IPS DF 4.7 (cell line): ENCODE measurements at regions not wholly inside any gene's neighbourhood (a gene's known extent, or its start where the extent isn't known, plus 50 kb on each side); places are given as distances from the start of the nearest gene placed in this dataset.
"Not testable (repeated sequence)": the region's sequence is repeated elsewhere in the genome, so short reads cannot be mapped to it uniquely, and the experiment has no call there.

Experiments
- DNase-seq: peaks from one replicate; pipeline ENCODE4 v3.0.0-alpha.2; 2013; ENCODE audit warnings: low spot score; ENCODE audit errors: extremely low read depth

DNA sequence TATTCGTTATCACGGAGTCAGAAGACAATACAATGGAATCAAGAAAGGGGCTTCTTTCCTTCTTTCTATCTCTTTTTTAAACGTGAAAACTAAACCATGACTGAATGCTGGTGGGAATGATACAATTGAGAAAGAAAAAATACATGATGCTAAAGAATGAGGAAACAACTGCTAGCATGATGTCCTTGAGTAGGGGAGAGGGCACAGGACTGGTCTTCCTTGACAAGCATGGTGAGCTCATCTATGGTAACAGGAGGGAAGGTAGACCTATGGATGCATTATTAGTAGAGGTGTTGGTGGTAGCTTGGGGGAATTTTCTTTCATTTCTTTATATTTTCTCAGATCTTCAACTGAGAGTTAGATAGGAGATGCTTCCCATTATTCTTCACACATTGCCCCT lies 88.9 kb upstream of the COL1A2 start:
- no peak for DNase-seq

DNA sequence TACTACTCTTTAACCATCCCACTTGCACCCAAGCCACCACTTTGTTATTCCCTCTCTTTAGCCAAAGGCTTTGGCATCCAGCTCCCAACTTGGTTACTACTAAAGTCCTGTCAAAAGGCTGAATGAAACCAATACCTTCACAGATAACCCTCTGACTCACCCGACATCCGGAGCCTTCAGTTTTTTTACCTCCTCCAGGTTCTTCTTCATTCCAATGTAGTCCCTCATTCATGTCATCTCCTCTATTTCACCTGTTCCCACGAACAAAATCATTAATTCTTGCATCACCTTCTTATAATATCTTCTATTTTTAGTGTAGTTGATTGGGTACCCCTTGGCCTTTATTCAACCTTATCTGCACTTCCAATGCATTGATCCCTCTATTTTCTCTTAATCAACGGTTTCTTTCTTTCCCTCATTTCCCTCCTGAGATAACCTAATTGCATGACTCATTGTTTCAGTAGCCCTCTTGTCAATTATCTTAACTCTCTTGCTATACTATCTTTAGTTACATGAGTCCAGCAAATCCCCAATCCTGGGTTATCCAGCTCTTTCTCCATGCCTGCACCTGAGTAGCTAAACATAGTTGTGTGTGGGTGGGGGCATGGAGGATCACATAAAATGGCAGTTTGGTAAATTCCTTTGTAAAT lies 87.2 kb upstream of the COL1A2 start:
- no peak for DNase-seq

DNA sequence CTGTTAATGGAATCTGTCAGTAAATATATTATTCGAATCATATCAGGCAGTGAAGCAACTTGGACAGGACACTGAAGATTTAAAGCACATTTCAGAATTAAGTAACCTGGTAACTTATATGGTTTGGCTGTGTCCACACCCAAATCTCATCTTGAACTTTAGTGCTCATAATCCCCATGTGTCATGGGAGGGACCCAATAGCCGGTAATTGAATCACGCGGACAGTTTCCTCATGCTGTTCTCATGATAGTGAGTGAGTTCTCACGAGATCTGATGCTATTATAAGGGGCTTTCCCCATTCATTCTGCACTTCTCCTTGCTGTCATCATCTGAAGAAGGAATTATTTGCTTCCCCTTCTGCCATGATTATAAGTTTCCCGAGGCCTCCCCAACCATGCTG lies 83.2 kb upstream of the COL1A2 start:
- no peak for DNase-seq

DNA sequence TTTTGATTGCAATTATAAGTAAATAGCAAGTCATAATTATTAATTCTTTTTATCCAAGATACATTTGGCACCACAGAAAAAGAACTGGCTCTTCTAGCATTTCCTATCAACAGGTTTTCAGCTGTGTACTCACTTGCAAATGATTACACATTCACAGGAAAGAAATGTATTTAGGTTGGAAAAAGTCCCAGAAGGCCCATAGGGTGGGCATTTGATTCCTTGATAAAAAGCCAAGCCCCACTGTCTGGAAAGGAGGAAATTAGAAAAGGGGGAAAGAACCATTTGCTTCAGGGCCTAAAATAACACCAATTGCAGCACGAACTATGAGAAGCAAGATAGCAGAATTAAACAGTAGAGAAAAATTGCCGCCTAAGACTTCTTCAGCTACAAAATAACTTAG lies 80.8 kb upstream of the COL1A2 start:
- no peak for DNase-seq

DNA sequence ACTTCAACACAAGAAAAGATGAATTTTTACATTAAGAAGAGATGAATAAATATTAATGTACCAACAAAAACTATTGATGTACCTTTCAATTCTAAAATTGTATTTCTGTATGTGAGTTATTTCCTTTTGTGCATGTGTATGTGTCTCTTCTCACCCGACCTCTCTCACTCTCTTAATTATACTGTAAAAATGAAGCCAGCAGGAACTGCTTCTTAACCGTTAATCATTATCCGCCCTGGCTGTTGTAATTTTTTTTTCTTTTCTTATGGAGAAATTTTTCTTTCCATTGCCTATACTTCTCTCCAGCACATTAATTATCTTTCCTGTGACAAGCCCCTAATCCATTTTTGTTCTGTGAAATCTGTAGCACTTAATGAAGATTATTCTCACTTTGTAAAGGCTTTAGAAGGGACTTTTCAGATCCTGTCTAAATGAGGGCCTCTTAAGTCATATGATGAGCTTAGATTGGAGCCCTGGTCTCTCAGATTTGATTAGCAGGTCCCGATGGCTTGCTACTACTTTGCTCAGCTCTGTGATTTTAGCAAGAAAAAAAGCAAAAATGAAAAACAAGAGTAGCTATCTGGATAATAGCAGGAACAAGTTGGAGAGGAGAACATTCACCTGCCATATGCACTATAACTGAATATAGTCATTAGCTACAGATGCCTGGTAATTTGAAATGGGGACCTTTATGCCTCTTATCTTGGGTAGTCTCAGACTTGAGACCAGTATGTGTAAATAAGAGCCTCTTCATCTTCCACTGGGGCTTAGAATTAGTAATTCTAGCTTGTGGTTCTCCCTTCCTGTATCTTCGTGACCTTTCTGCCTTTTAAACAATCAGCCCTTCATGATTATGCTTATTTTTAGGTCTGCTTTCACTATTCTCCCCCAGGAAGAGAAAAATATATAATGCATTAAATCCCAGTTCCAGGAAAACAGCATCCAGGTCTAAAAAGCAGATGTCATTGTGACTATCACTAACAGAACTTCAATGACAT lies 80.0 kb upstream of the COL1A2 start:
- DNase-seq = no peak

DNA sequence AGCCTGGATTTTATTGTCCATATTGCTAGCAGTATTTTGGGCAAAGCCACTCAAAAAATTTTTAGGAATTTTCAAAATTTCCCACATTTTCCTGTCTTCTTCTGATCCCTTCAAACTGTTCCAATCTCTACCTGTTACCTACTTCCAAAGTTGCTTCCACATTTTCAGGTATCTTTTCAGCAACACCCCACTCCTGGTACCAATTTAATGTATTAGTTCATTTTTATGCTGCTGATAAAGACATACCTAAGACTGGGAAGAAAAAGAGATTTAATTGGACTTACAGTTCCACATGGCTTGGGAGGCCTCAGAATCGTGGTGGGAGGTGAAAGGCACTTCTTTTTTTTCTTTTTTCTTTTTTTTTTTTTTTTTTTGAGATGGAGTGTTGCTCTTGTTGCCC lies 73.6 kb upstream of the COL1A2 start:
- DNase-seq = not testable (repeated sequence)

DNA sequence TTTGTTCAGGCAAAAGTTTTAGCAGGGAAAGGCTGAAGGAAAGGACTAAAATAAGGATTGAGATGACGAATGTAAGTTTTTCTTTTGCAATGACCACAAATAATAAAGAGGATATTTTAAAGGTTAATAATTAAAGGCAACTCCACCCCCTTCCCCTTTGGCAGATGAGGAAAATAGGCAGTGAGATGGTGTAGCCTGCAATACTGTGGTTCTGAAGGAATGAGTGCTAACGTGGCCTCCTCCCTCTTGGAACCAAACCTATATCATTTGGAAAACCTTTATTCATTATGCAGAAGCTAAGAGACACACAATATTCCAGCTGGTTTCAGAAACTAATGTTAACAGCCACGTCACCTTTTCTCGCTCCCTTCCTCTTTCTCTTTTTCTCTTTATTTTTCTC lies 70.9 kb upstream of the COL1A2 start:
- DNase-seq = no peak

DNA sequence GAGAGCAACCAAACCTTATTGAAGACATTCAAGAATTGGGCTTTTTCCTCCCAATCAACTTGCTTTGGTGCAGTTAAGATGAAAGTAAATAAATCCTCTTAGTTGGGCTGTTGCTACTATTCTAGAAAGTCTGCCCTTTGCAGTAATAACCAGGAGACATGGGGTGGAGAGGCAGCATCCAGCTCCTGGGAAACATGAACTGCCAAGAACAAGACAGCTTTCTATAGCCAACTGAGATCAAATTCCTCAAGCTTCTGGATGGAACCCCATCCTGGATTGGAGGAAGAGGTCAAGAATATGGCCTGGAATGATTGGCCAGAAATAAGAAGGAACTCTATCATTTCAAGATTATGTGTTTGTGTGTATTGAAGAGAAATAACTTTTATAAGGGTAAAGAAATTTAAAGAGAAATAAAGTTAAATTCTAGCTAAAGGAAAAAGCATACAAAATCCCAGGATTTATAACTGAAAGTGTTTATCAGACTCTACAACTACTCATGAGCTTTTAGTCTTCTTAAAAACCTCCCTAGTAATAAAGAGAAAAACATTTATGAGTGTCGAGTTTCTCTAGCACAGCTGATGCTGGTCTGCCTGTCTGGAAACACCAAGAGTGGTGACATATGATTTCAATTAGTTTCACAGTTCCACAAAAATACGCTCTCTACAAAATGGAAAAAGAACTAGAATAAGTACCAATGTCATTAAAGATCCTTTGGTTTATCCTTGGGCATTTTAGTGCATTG lies 70.1 kb upstream of the COL1A2 start:
- DNase-seq = no peak

DNA sequence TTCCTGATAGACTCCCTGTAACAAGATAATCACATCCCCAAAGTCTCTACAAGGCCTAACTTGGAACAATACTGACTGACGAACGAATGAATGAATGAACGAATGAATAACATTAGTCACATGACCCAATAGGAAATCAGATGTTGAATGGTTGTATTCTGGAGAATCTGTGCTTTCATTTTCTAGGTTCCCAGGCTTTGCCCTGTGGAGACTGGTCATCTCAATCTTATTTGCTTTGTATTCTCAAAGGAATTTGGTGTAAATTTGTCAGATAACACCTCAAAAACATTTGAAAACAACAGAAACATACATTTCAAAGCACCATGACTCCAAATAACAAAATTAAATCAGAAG lies 69.6 kb upstream of the COL1A2 start:
- no peak for DNase-seq

DNA sequence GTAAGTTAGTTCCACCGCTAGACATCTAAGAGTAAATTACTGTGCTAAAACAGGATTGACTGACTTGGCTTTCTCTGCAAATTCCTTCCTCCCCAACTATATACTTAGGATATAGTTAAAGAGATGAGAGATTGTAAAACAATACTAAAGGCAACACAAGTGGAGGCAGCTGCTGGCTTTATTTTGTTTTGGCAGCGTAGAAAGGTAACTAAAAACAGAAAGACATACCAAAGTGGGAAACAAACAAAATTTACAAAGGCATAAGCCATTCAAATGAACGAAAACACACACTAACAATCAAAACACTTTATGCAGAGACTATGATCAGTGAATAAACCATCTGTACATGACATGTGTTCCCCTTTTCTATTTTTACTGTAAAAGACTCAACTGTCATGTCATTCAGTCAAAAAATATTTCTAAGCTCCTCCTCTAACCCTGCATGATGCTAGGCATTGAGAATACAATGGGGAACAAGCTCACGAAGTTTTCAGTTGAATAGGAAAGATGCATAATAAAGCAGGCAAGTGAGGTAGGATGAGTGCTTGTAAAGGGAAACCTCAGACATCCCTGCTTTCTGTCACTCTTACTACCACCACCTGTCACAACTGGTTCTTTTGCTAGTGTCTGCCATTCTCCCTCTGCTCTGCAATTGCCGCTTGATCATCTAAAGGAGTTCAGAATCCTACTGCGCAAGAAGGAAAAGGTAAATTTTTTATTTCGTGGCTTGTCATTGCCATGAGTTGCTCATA lies 64.2 kb upstream of the COL1A2 start:
- no peak for DNase-seq

DNA sequence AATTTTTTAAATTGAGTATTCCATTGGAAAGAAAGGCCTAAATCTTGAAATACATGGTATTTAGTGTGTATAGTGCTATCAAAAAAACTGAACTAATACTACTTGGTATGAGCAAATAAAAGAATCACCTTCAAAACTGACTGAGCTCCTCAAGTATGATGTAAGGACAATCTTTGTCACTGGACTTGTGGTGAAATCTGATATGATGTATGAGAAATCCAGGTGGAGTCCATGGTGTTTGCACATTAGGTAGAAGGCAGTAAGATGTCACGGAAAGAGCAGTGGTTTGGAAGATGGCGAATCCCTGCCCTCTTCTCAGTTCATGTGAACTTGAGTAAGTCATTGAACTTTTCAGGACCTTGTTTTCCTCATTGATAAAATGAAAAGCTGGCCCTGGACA lies 62.1 kb upstream of the COL1A2 start:
- DNase-seq = no peak

DNA sequence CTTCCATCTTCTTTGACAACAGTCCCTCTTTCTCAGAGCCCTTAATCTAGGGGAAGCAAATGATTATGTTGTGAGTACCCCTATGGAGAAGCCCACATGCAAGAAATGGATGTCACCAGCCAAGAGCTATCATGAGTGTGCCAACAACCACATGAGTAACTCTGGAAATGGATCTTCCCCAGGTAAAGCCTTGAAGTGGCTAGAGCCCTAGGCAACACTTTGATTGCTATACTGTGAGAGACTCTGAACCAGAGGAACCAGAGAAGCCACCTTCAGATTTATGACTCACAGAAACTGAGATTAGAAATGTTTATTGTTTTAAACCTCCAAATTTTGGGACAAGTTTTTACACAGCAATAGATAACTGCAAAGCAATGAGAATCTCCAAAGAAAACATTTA lies 60.9 kb upstream of the COL1A2 start:
- no peak for DNase-seq

DNA sequence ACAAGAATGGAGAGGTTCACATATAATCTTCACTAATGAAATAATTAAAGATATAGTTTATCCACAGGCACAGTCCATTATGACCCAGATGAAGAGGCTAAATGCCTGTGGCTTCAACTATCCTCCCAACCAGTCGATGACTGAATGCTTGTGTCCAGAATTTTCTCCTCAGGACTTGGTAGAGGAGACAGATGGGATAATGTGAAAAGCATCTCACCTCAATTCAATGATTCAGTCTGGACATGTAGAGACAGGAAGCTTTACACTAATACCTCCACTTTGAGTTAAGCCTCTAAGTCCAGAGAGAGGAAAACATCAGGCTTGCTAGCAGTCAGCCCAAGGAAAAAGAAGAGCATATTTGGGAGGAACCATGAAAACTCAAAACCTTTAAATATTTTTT lies 59.1 kb upstream of the COL1A2 start:
- no peak for DNase-seq

DNA sequence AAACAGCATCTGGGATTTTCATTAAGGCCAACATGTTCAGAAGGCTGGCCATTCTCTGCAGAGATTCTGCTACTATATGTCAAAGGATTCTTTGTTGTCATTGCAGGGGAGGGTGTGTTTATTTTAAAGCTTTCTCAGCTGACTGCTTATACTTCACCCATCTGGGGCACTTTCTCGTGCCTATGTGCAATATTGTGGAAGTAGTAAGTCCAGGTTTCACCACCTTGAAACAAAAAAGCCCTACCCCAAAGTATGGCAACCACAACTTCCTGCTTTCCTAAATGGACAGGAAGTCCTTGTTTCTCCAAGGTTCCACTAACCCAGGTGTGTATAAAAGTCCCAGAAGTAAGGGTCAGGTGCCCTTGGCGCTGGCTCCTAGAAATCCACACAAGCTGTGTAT lies 58.7 kb upstream of the COL1A2 start:
- no peak for DNase-seq

DNA sequence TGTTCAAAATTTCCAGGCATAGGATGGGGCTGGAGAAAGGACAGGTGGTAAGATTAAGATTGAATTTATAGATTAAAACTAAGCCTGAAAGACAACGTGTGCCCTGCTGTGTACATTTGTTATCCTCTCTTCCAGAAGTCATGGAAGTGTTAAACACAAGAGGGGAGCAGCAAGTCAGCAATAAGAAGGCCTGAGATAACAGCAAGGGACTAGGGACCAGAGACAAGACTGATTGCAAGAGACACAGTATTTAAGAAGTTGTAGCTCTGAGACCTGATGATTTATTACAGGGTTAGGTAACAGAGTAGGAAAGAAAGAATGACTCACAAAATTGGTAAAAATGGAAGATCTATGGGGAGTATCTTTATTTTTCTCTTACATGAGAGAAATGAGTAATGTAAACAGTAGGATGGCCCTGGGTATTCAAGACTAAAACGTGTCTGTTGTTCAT lies 55.7 kb upstream of the COL1A2 start:
- DNase-seq = no peak

DNA sequence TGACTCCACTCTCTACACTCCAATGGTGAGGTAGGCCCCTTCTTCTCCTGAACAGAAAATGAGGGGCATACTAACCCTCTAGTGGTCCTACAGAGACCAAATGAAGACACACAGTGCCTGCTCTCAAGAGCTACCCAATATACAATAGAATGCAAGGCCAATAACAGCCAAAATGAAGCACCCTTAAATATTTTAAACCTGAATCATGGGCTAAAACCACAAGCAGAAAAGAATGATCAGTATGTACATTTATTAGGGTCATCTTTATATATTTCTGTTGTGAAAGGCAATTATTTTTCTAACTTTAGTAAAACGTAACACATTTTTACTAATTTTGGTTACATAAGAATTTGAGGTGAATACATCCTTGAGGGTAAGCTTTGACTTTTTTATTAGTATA lies 49.9 kb upstream of the COL1A2 start:
- no peak for DNase-seq
